ENCODE measurements at regions not wholly inside any gene's neighbourhood (a gene's known extent, or its start where the extent isn't known, plus 50 kb on each side); places are given as distances from the start of the nearest gene placed in this dataset.

- TF ChIP-seq EZH2phosphoT487 (IDR thresholded peaks at IDR 0.05; ENCODE audit: low read depth) (no peak), CTCF (IDR thresholded peaks at IDR 0.05; ENCODE audit: low read depth, low read length) (no peak)
These were observed 135.6 kb upstream of the KLHL29 start for GRCh38 chr2:23249348-23249747.
